Dermis blood vessel endothelial cell (primary cell): ENCODE measurements at regions not wholly inside any gene's neighbourhood (a gene's known extent, or its start where the extent isn't known, plus 50 kb on each side); places are given as distances from the start of the nearest gene placed in this dataset.

Experiments
- DNase-seq: peaks from one replicate; pipeline ENCODE4 v3.0.0; 2010

DNA sequence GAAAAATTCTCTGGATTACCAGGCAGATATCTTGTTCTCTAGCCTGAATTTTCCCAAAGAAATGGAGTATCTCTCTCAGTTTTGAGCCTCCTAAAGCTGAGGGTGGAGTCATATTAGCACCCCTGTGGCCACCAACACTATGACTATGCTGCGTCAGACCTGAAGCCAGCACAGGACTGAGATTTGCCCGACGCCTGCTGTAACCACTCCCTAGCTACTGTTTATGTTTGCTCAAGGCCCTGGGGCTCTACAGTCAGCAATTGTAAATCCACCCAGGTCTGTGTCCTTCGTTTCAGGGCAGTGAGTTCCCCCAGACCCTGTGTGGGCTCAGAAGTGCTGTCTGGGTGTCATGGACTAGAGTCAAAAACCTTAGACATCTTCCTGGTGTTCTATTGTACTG lies 61.4 kb downstream of the ZXDA start:
- no peak for DNase-seq

DNA sequence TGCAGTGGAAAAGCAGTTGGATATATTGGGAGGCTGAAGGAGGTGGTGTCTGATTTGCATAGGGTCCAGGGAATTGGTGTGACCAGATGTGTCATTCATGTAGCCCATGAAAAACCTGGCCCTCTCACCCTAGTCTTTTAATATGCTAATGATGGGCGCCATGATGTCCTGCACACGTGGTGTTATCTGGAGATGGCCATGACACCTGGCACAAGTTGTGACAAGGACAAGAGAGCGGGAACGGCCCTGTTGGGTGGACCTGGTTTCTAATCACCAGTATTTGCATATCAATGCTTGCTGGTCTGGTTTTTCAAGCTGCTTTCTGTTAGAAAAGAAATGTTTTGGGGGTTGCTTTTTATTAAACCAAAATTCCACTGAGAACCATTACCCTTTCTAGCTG lies 87.4 kb downstream of the ZXDA start:
- no peak for DNase-seq

DNA sequence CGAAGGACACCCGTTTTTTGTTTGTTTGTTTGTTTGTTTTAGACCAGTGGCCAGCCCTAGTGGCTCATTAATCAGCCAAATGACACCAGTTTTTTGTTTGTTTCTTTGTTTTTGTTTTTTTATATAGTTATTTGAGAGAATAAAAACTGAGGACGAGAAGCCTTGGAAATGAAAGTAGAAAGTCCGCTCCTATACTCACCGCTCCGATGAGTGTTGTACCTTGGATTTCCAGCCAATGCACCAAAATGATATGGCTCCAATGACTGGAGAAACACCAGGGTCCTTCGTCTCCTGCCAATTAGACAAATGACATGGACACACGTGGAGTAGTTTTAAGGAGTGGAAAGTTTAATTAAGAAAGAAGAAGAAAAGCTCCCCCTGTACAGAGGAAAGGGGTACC lies 87.9 kb downstream of the ZXDA start:
- no peak for DNase-seq

DNA sequence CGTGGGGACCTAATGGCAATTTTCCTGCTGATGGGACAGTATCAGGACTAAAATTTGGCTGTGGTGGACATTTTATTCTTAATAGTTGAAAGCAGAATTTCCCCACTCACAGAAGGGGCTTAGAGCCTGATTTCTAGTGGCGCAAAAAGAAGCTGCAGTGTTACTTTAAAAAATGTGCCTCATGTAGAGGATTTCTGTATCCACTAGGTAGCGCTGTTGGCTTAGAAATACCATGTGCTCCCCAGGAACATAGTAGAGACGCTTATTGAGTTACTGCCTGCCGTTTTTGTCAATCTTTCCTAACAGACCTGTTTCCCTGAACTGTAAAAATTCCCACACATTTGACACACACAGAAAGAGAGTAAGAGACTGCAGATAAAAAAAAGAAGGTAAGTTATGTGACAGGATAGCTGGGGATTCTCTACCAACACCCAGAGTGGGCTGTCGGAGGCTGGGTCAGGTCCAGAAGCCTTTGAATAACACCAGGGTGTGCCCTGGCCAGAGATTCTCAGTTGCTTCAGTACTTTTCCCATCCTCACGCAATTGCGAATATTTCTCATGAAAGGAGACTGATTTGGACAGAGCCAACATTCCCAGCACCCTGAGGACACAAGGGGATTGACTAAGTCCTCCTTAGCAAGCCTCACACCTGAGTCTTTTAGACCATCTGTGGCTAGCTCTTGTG lies 88.4 kb downstream of the ZXDA start:
- DNase-seq = peak; percentile 79

DNA sequence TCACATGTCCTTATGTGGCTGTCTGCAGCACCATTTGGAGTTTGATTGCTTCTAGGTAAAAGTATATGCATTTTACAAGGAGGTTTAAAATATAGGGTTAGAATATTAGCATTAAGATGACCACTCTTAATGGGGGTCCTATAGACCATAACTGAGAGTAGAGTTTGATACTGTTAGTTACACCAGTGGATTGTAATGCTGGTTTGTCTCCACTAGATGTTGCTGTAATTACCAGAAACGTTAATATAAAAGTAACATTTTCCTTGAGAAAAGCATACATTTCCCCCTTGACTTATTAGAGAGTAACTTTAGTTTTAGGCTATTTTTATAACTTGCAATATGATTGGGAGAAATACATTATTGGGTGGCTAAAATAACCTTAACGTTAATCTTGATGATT lies 93.0 kb downstream of the ZXDA start:
- DNase-seq = peak; percentile 27

GRCh38 chrX:57772637-57773036 lies 92.6 kb upstream of the NLRP2B start:
- peak; percentile 4 for DNase-seq

- no peak for DNase-seq
These were observed 91.6 kb upstream of the NLRP2B start for GRCh38 chrX:57771689-57772088.

DNA sequence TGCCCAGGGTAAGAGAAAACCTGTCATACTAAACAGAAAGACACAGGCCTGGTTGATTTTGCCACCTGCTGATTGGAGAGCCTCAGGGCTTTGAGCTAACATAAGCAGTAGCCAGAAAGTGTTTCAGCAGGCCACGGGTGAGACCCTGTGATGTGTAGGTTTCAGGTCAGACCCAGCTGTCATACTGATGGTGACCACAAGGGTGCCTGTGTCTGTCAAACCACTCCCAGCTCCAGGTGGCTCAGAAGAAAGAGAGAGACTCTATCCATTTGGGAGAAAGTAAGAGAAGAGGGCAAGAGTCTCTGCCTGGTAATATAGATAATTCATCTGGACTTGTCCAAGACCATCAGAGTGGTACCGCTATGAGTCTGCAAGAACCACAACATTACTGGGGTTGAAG lies 72.8 kb upstream of the NLRP2B start:
- DNase-seq = no peak

DNA sequence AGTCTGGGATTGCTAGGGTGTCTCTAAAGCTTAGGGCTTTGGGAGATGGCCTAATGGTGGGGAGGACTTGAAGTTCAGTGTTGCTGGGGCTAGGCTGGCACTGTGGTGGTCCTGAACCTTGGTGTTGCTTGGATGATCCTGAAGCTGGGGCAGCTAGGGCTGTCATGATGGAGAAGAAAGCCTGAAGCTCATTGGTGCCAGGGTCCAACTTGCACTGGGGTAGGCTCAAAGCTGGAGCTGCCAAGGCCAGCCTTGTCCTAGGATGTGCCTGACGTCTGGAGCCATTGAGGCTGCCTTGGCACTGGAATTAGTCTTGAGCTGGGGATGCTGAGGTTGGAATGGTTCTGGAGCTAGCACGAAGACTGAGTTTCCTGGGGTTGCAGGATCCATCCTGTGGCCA lies 61.0 kb upstream of the NLRP2B start:
- DNase-seq = no peak

GRCh38 chrX:57737881-57738280 lies 57.8 kb upstream of the NLRP2B start:
- DNase-seq = no peak
